HUDEP-2 (cell line): ENCODE measurements at regions not wholly inside any gene's neighbourhood (a gene's known extent, or its start where the extent isn't known, plus 50 kb on each side); places are given as distances from the start of the nearest gene placed in this dataset.
"Not testable (repeated sequence)": the region's sequence is repeated elsewhere in the genome, so short reads cannot be mapped to it uniquely, and the experiment has no call there.

Experiments used
- DNase-seq, 76 experiments: peaks; one replicate each; lab custom pipeline; 2025; ENCODE audit not compliant: unreplicated experiment in 76 of 76; lab: John Stamatoyannopoulos, UW

DNA sequence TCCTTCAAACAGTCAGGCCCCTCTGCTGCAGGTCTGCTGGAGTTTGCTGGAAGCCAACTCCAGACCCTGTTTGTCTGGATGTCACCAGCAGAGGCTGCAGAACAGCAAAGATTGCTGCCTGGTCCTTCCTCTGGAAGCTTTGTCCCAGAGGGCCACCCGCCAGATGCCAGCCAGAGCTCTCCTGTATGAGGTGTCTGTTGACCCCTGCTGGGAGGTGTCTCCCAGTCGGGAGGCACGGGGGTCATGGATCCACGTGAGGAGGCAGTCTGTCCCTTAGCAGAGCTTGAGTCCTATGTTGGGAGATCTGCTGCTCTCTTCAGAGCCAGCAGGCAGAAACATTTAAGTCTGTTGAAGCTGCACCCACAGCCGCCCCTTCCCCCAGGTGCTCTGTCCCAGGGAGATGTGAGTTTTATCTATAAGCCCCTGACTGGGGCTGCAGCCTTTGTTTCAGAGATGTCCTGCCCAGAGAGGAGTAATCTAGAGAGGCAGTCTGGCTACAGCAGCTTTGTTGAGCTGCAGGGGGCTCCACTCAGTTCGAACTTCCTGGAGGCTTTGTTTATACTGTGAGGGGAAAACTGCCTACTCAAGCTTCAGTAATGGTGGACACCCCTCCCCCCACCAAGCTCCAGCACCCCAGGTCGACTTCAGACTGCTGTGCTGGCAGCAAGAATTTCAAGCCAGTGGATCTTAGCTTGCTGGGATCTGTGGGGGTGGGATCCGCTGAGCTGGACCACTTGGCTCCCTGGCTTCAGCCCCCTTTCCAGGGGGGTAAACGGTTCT lies 72.1 kb downstream of the OGFRL1 start:
- not testable (repeated sequence) for DNase-seq

DNA sequence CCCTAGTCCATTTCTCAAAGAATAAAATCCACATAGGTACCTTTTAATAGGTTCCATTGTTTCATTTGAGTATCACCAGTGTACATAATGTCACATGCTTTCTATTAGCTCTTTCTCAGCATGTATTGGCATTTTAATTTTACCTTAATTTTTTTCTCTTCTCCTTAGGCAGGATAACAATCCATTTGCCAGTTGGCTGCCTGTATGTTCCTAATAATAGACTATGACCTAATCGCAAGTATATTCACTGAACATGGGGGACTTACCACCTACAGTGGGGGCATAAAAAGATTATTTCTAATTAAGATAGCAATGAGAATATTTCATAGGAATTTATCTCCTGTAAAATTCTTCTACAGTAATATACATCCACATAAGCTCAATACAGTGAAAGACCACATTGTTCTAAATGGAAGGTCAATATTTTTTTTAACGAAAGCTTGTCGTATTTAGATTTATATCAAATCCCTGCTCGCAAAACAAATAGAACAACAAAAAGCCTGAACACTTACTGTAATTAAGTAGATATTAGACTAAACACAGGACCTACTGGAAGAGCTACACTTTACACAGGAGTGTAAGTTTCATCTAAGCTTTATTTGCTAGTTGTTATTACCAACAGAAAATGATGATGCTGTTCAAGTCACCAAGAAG lies 76.4 kb downstream of the OGFRL1 start:
- no peak for DNase-seq

DNA sequence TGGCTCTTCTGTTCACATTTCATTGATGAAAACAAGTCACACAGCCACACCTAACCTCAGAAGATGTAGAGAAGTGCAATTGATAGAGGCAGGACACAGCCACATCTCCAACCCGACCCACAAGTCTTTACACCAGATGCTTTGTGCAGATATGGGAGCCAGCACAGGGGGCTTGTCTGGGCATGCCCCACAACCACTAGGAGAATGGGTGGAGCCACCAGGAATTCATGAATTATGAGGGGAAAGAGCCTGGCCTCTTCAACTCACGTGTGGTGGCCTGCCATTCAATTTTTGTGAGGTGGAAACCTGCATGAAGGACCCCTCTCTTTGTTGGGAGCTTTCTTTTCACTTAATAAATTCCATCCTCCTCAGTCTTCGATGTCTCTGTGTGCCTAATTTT lies 79.1 kb downstream of the OGFRL1 start:
- DNase-seq: peak in 4 of 76 experiments; percentile 2 to 34 (median 21)

DNA sequence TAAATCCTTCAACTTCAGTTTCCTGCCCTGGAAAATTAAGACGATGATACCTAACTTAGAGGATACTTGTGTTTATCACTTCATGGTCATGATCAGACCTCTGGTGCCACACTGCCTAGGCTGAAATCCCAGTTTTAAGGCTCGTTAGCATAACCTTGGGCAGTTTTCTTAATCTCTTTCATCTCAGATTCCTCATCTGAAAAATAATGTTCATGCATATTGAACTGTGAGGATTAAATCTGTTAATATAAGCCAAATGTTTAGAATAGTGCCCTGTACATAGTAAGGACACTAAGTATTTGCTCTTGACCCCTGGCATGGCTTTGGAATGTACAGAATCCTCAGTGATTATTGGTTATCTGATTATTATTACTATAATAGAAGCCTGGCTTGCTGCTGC lies 79.7 kb downstream of the OGFRL1 start:
- no peak for DNase-seq

DNA sequence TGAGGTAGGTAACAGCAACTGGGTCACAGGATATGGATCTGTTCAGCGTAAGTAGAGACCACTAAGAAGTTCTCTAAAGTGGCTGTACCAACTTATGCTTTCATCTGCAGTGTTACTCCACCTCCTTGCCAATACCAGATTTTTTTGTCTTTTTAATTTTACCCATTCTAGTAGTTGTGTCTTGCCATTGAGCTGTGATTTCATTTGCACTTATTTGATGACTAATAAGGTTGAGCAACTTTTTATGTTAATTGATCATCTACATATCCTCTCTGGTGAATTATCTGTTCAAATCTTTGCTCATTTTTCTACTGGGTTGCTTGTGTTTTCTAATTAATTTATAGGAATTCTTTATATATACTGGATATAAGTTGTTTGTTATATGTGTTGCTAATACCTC lies 82.9 kb downstream of the OGFRL1 start:
- DNase-seq: no peak

DNA sequence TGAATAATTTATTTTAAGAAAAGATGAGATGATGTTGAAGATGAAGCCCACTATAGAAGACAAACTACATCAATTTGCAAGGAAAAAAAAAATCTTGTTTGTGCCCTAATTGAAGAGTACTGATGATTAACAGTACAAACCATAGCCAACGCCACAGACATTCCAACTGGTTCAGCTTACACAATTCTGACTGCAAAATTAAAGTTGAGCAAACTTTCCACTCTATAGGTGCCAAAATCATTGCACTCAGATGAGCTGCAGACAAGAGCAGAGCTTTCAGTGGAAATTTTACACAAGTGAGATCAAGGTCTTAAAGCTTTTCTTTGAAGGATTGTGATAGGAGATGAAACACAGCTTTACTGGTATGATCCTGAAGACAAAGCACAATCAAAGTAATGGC lies 85.3 kb downstream of the OGFRL1 start:
- no peak for DNase-seq

DNA sequence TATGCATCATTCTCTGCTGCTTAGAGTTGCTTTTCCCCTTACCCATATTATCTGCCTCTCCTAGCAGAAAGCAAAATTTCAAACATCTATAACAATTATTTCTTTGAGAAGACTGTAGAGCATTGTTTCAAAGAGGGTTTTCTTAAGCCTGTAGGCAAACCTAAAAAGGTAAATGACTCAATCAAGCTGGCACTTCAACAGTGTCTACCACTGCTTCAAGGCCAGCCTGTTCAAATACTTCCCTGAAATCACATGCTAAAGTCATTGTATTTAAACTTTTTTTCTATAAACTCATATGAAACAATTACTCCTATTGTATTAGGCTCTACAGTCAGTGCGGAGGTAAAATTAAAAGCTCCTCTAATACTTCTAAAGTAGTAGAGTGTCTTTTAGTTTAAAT lies 87.1 kb downstream of the OGFRL1 start:
- DNase-seq: no peak

DNA sequence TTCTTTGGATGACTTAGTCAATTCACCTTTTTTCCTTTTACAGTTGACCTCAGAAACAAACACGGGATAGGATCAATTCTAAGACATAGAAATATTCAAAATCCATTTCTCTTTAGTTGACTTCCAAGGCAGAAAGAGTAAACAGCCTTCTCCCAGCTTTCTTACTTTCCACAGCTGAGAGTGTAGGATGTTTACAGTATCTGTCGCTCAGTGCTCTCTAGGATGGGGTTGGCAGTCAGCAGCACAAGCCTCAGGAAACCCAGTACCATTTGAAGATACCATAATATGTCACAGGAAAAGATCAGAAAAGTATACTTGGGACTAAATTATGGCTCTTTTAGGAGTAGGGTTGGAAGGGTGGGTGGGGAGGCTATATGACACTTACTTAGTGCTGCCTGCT lies 88.2 kb downstream of the OGFRL1 start:
- DNase-seq: no peak

DNA sequence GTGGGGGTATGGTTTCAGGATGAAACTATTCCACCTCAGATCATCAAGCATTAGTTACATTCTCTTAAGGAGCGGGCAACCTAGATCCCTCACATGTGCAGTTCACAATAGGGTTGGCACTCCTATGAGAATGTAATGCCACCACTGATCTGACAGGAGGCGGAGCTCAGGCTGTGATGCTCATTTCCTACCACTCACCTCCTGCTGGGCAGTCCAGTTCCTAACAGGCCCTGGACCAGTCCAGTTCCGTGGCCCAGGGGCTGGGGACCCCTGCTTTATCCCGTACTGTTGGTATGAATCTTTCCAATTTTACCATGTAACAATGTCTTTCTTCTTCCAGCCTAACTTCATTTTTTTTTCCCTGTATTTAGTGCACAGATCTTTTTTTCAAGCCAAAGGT lies 94.9 kb downstream of the OGFRL1 start:
- DNase-seq: no peak

DNA sequence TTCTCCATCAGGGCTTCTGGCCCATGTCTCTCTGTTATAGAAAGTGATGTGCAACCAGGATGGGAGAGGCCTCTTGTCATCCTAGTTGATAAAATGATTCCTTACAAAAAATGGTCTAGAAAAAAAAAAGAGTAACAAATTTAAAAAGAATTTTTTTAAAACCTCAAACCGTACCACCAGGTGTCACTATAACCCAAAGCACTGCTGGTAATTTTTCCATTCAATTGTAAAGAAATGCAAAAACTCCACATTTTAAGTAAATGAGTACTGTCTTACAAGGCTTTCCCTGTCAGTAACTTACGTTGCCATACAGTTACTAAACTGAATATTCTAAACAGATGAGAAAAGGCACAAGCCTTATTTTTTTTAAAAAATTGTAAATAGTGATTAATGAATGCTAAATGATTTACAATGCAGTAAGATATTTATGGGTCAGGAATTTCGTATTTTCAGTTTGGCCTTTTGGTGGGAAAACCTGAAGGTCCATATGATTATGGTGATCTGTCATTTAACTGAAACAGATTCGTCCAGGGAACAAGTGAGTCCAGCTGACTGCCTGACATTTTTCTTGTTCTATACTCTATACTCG lies 95.4 kb downstream of the OGFRL1 start:
- peak in 9 of 76 experiments; percentile 6 to 37 (median 17) for DNase-seq

DNA sequence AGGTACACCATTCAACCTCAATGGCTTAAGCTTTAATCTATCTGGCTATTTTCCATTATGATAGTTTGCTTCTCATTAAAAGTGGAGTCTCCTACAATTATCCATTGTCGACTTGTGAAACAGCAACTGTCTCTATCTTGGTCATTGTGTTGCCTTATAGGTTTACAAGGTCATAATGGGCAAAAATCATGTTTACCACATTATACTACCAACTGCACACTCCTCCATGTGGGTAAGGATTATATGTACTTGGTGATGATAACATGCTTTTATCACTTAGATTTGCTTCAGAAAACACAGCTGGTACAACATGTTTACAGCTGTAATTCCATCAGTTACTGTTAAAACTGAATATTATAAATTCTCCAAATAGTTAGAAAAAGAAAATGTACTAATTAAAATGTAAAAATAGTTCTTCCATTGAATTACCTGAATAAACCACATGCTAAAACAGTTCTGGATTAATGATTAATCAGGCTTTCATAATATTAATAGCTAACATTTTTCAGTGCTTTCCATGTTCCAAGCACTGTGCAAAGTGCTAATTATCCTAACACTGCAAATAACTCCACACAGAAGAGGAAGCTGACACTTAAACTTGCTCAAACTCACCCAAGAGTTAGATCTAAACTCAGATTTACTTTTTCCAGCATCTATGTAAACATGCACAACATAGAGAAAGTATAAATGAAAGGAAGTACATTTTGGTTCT lies 96.7 kb downstream of the OGFRL1 start:
- DNase-seq: no peak

DNA sequence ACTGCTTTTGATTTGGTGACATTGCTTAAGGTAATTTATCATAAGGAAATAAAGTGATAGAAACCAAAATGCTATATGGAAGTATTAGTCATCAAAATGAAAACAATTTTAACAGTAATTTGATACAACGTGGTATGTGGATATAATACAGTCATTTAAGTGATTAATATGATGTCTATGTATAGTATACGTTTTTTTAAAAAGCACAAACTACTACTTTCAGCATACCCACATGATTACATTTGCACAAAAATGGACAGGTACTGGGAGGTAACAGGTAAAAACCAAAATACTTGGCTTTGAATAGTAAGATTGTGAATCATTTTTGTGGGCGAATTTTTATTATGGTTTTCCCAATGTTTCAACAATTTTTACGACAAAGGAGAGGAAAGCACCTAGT lies 97.6 kb downstream of the OGFRL1 start:
- DNase-seq: no peak

DNA sequence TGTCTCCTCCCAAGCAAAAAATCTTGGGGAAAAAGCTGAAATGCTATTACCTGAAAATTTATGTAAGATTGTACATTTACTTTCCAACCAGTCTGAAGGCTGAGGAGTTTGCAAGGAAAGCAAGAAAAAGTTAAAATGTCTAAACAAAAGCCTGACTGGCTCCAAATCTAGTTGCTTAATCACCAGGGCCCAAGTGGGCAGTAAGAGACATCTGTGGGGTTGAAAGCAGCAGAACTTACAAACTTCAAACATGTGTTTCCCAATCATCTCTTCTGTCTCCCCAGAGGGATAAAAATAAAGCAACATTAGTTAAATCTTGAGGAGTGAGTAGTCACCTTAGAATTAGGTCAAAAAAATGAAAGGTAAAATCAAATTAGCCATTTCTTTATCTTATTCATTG lies 98.6 kb downstream of the OGFRL1 start:
- no peak for DNase-seq

DNA sequence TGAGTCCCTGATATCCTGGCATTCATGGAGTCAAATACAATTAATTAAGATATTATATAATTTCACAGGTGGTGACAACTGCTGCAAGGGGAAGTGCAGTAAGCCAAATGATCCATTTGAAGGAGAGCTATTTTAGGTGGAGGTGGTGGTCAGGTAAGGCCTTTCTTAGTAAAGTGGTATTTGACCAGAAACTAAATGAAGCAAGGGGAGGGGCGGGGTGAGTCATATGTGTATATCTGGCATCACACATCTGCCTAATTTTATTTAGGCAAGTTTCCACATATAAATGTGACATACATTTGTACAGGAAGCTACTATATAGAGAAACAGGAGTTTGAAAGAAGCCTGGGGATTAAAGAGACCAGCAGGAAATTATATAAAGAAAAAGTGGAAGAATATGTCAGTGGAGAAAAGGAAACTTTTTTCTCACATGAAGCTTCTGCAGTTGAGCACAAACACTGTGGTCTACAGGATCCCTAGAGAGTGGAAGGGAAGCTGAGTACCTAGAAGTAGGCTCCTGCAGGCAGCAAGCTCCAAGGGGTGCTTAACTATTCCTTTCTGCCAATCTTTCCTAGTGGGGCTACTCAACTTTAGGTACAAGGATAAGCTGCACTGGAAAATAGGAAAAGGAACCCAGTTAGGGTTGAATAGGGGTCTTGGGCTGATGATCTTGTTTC lies 99.6 kb downstream of the OGFRL1 start:
- DNase-seq: peak in 1 of 76 experiments; percentile 5

DNA sequence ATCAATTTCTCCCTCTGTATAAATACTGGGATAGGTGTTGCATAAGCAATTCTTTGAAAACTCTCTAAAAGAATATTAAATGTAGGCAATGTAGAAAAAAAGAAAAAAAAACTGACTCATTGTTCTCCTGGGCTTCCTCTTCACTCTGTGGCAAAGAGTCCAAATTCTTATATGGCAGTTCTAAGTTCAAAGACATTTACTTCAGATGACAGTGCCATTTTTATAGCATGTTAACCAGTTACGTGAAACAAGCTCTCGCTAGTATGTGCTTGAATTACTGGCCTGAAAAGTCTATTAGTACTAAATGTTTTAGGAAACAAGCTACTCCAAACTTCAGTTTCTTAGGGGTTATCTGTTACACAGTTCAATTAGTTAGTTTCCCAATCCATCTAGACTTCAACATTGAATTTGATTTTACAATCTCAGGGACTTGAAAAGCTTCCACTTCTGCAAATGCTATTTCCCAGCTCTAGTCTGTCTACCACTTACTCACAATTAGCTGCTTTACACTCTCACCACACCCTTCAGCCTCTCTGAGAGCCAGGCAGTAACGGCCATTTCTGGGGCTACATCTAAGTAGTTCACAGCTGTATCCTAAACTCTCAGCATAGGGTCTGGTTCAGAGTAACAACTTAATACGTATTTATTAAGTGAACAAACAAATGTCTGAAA lies 100.4 kb downstream of the OGFRL1 start:
- DNase-seq: no peak

DNA sequence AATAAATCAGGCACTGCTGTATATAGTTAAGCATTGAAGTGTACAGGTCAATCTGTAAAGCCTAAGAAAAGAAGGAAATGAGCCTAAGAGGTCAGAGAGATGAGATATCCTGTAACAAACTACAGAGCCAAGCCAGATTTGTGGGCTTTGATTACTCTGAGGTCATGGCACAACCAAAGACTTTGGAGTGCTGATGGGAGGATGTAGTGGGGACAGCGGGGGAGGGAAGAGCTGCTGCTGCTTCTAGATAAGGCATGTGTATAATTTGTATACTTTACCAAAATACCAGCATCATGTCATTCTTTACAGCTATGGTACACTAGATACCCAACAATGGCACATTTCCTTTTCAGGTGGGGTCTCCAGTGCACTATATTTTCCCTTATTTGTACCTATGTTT lies 102.5 kb downstream of the OGFRL1 start:
- DNase-seq: peak in 2 of 76 experiments; percentile 9 to 24

DNA sequence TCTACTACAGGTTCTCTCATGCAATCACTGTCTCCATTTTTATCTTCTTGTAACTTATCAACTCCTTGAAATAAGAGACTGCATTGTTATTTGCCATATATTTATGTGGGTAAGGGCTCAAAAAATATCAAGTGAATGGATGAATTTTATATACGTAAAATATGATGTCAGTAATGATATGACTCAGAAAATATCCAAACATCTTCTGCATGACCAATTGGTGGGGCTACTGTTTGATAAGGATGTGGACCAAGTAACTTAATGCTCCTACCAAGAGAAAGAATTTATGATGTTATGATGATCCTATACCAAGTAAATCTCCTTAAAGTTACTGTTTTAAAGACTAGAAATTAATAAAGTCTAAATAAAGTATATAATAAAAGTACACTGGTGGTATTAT lies 103.7 kb downstream of the OGFRL1 start:
- DNase-seq: no peak

DNA sequence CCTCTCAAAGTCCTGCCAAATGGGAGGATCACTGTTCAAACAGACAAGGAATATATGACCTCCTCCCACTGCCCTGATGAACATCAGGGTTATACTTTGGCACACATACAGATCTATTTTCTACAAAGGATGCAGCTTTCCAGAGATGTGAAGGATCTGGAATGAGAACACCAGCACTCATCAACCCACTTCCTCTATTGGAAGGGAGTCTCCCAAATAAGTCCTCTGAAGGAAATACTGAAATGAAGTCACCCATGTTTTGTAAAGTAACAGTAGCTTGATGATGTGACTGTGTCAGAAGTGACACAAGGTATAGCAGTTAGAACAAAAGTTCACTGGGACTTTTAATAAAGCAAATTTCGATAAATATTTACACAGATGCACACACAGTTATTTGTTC lies 104.9 kb downstream of the OGFRL1 start:
- no peak for DNase-seq

DNA sequence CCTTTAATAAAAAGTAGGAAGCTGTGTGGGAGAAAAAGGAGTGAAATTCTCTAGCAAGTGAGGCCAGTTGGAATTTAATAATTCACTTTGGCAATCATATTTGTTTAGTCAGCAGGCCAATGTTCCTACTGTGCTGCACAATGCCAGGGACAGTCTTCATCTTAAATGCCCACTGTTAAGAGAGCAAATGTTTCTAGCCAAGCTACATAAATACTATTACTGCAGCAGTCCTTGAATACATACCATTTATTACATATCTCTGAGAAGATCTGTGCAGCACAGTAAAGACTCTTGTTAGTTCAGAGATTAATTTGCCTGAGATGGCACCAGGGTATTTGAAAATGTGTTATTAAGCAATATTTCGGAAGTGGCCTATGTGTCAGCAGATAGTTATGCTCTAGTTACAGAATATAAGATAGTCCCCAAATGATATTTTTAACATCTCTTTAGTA lies 105.4 kb downstream of the OGFRL1 start:
- DNase-seq: no peak

DNA sequence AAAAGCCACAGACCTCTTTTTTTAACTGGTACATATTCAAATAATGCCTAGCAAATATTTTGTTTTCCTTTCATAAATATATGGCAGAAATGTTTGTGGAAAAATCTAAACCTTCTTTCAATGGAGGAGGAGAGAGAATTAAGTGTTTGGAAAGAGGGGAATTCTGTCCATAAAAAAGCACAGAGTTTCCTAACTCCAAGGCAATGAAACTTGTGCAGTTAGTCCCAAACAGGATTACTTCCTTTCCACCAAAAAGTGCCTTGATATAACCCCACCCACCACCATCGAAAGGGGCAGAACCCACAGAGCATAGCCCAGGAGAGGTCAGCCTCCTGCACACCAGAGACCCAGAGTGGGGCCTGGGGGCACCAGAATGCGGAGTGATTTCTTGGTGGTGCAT lies 106.3 kb downstream of the OGFRL1 start:
- no peak for DNase-seq
